ENCODE measurements at regions not wholly inside any gene's neighbourhood (a gene's known extent, or its start where the extent isn't known, plus 50 kb on each side); places are given as distances from the start of the nearest gene placed in this dataset.
"Not testable (repeated sequence)": the region's sequence is repeated elsewhere in the genome, so short reads cannot be mapped to it uniquely, and the experiment has no call there.

- TF ChIP-seq CTCF (IDR thresholded peaks at IDR 0.05; ENCODE audit: low read depth, low read length, poor library complexity, severe bottlenecking); EZH2phosphoT487 (IDR thresholded peaks at IDR 0.05; ENCODE audit: borderline replicate concordance, low read length): not testable (repeated sequence)
Measured at GRCh38 chr4:72864277-72864676, 205.2 kb downstream of the COX18 start.
